Breast epithelium (tissue), 4 donors: ENCODE measurements at regions not wholly inside any gene's neighbourhood (a gene's known extent, or its start where the extent isn't known, plus 50 kb on each side); places are given as distances from the start of the nearest gene placed in this dataset.

Source experiments
- DNase-seq, 2 donors: peaks; one replicate each; pipeline ENCODE4 v3.0.0-alpha.2; 2019; ENCODE audit warnings: low spot score in 2 of 2
- H3K27ac ChIP-seq, 2 donors: fragments of 200-600 bp; sonication (generic) in 1 of 2; one replicate each; pipeline ENCODE4 v1.5.1; 2016 to 2019; ENCODE audit warnings: mild to moderate bottlenecking in 1 of 2
- H3K27me3 ChIP-seq, 2 donors: fragments of 200-600 bp; sonication (generic) in 1 of 2; one replicate each; pipeline versions ENCODE4 v1.5.1 to v1.6.0; 2017 to 2019; ENCODE audit warnings: control low read depth in 1 of 2, mild to moderate bottlenecking in 1 of 2
- H3K36me3 ChIP-seq: fragments of 200-600 bp; one replicate; pipeline ENCODE4 v1.5.1; 2019
- H3K4me1 ChIP-seq, 2 donors: fragments of 200-600 bp; sonication (generic); one replicate each; pipeline ENCODE4 v1.5.1; 2016 to 2019; ENCODE audit warnings: control low read depth in 1 of 2
- H3K4me3 ChIP-seq, 3 donors: fragments of 200-600 bp; sonication (generic); 1 replicate in 2 of 3; 2 replicates in 1 of 3; pipeline ENCODE4 v1.5.1; 2016 to 2019; ENCODE audit warnings: mild to moderate bottlenecking in 3 of 3, moderate library complexity in 2 of 3
- H3K9me3 ChIP-seq, 2 donors: fragments of 200-600 bp; sonication (generic) in 1 of 2; one replicate each; pipeline ENCODE4 v1.5.1; 2016 to 2019; ENCODE audit warnings: control low read depth in 1 of 2
- POLR2A ChIP-seq: fragments of 450-650 bp; IDR thresholded peaks from one replicate; pipeline ENCODE4 v1.6.1; 2016; ENCODE audit warnings: antibody characterized with exemption, mild to moderate bottlenecking, moderate library complexity
- POLR2AphosphoS5 ChIP-seq, 3 donors: sonication (generic); formaldehyde crosslinking; IDR thresholded peaks; one replicate each; pipeline ENCODE4 v1.6.1; 2017; ENCODE audit warnings: antibody characterized with exemption in 3 of 3
- intact Hi-C: fragments of 100-400 bp; cut with DNase I; formaldehyde crosslinking; loops from one replicate; pipeline ENCODE4 v1.15.1; 2023; ENCODE audit warnings: low total_unique reads
- TF ChIP-seq, protein P1 (sequence below), 3 donors: fragments of 450-650 bp; IDR thresholded peaks; one replicate each; pipeline ENCODE4 v1.5.1; 2016 to 2017; ENCODE audit warnings: antibody characterized with exemption in 3 of 3, mild to moderate bottlenecking in 3 of 3, moderate library complexity in 3 of 3

DNA sequence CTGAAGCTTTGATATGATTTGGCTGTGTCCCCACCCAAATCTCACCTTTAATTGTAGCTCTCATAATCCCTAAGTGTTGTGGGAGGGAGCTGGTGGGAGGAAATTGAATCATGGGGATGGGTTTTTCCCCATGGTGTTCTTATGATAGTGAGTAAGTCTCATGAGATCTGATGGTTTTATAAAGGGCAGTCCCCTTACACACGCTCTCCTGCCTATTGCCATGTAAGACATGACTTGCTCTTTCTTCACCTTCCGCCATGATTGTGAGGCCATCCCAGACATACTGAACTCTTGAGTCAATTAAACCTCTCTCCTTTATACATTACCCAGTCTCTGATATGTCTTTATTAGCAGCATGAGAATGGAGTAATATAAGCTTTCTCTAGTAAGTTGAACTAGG is 261.9 kb downstream of the HLX start:
- Histone ChIP-seq H3K27ac (no peak overlapping the region), H3K9me3 (no peaks in the 10 kb centered on the region), H3K4me3 (no peak overlapping the region), H3K27me3 (no peaks in the 10 kb centered on the region), H3K4me1 (no peaks in the 10 kb centered on the region), H3K36me3 (no peaks in the 10 kb centered on the region)
- no peak for DNase-seq
- intact Hi-C loops = no loop called here
- TF ChIP-seq, protein P1, sequence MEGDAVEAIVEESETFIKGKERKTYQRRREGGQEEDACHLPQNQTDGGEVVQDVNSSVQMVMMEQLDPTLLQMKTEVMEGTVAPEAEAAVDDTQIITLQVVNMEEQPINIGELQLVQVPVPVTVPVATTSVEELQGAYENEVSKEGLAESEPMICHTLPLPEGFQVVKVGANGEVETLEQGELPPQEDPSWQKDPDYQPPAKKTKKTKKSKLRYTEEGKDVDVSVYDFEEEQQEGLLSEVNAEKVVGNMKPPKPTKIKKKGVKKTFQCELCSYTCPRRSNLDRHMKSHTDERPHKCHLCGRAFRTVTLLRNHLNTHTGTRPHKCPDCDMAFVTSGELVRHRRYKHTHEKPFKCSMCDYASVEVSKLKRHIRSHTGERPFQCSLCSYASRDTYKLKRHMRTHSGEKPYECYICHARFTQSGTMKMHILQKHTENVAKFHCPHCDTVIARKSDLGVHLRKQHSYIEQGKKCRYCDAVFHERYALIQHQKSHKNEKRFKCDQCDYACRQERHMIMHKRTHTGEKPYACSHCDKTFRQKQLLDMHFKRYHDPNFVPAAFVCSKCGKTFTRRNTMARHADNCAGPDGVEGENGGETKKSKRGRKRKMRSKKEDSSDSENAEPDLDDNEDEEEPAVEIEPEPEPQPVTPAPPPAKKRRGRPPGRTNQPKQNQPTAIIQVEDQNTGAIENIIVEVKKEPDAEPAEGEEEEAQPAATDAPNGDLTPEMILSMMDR (IDR thresholded peaks at IDR 0.05) = no peak
- TF ChIP-seq POLR2AphosphoS5 (IDR thresholded peaks at IDR 0.05) (no peak), POLR2A (no peak)

DNA sequence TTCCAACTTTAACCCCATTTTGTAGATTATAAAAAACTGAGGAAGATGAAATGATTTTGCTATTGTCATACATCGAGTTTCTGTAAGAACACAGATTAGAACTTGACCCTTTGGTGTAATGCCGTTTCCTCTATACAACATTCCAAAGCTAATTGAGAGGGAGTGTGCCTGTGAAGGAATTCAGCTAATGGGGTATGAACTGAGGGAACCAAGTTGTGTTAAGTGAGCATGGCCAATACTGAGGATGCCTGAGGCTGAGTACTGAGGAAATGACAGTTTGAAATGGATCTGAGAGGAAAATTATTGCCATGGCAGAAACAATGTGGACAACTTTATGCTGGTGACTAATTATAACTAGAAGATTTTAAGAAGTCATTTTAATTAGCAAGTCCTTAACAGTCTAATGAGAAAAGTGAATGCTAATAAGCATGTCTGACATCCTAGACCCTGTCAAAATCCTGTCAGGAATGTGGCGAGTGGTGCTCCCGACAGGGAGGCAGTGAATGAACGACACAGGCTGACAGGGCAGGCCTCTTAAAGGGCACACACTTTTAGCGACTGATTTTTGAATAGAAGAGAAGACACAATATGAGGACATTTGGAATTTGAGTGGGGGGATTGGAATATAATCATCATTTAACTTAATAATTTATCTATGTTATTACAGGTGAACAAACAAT is 262.5 kb downstream of the HLX start:
- no peak for DNase-seq
- H3K4me1 ChIP-seq = no peaks in the 10 kb centered on the region
- H3K27ac ChIP-seq = no peak overlapping the region
- no peaks in the 10 kb centered on the region for H3K9me3 ChIP-seq
- H3K36me3 ChIP-seq = no peaks in the 10 kb centered on the region
- H3K4me3 ChIP-seq = no peak overlapping the region
- TF ChIP-seq, protein P1 (IDR thresholded peaks at IDR 0.05) = no peak
- TF ChIP-seq POLR2A (no peak), POLR2AphosphoS5 (IDR thresholded peaks at IDR 0.05) (no peak)
- intact Hi-C loops = no loop called here
- H3K27me3 ChIP-seq = no peaks in the 10 kb centered on the region

DNA sequence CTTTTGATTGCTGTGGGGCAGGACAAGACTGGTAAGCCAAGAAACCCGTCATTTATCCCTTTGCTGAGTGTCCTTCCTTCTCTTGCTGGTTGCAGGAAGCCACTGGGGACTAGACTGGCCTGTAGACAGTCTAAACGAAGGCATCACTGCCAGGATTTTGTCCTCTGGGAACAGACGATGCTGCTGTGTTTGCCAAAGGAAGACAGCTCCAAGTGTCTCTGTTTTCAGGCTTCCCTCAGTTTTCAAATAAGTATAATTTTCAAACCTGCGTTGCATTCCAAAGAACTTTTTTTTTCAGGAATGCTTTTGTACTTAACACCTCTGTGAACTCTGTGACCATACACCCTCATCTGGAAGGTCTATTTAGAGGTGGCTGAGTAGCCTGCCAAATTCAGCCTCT is 269.4 kb downstream of the HLX start:
- Histone ChIP-seq H3K9me3 (no peaks in the 10 kb centered on the region), H3K27ac (no peak overlapping the region), H3K36me3 (no peaks in the 10 kb centered on the region), H3K4me1 (no peaks in the 10 kb centered on the region), H3K27me3 (no peaks in the 10 kb centered on the region), H3K4me3 (no peak overlapping the region)
- DNase-seq = no peak
- intact Hi-C loops = no loop called here
- TF ChIP-seq POLR2AphosphoS5 (IDR thresholded peaks at IDR 0.05) = no peak
- TF ChIP-seq, protein P1 (IDR thresholded peaks at IDR 0.05) = no peak
- no peak for TF ChIP-seq POLR2A

DNA sequence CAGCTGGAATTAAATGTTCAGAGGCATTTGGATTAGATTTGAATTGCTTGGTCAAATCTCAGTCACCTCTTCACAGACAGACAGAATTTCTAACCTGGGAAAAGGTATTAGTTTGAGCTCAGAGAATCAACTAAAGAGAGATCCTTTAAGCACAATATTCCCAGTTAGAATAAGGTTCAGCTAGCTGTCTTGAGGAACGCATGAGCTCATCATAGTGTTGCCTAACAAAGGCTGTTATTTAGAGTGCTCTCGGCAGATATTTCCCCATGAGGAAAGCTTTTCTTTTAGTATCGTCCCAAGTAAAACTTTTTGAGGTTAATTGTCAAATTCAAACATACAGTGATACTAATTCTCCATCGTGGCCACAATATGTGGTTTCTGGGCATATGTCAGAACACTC is 269.9 kb downstream of the HLX start:
- Histone ChIP-seq H3K27me3 (no peaks in the 10 kb centered on the region), H3K4me3 (no peak overlapping the region), H3K4me1 (no peaks in the 10 kb centered on the region), H3K9me3 (no peaks in the 10 kb centered on the region), H3K36me3 (no peaks in the 10 kb centered on the region), H3K27ac (no peak overlapping the region)
- TF ChIP-seq, protein P1 (IDR thresholded peaks at IDR 0.05) = no peak
- TF ChIP-seq POLR2A (no peak), POLR2AphosphoS5 (IDR thresholded peaks at IDR 0.05) (no peak)
- DNase-seq = no peak
- intact Hi-C loops = no loop called here

DNA sequence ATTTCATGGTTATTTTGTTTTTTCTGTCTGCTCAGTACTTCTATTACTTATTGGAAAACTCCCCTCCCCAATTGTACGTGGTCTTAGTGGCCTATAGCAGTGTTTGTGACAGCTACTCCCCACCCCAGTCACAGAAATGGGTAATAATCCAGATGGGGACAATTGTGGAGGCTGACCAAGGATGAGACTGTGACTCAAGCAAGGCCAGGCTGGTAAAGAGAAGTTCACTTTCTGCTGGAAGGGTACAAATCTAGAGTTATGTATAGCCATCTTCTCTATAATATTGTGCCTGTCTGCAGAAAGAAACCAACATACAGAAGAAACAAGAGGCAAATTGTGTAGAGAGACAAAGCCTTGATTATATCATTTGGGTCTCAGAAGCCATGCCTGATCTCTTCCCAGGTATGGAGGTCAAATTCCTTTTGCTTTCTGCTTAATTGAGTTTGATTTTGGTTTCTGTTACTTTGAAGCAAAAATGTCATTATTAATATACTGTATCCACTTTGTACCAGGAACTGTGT is 270.4 kb downstream of the HLX start:
- TF ChIP-seq, protein P1 (IDR thresholded peaks at IDR 0.05) = no peak
- TF ChIP-seq POLR2A = no peak
- TF ChIP-seq POLR2AphosphoS5 (IDR thresholded peaks at IDR 0.05) = no peak
- no peak overlapping the region for H3K4me3 ChIP-seq
- H3K27me3 ChIP-seq = no peaks in the 10 kb centered on the region
- H3K9me3 ChIP-seq = no peaks in the 10 kb centered on the region
- DNase-seq = no peak
- no peaks in the 10 kb centered on the region for H3K4me1 ChIP-seq
- H3K27ac ChIP-seq = no peak overlapping the region
- intact Hi-C loops = loop anchor here (10.0 kb wide), 1 partner anchor 1785 kb away; no protein-coding TSS in a partner anchor
- H3K36me3 ChIP-seq = no peaks in the 10 kb centered on the region
